ENCODE measurements at regions not wholly inside any gene's neighbourhood (a gene's known extent, or its start where the extent isn't known, plus 50 kb on each side); places are given as distances from the start of the nearest gene placed in this dataset.

DNA sequence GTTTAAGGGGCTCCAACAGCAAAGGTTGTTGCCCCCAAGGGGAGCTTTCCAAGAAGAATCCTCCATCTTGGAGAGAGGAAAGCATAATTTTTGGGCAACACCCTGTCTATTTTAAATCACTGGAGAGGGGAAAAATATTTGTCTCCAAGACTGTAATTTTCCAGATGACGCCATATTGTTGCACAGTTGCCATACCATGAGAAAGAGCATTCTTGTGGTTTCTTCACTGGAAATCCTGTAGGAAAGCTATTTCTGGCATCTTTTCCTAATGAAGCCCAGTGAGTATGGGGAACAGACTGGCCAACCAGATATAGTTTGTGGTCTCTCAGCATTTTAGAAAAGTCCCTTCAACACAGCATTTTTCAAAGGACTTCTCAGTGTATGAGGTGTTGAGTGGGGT lies 88.1 kb upstream of the MANSC4 start:
- DNase-seq (no peak), FAIRE-seq (no peak)
- H3K27ac ChIP-seq (ENCODE audit: low read depth in 2 of 2, low read length in 2 of 2): no peak overlapping the region
- H3K36me3 ChIP-seq (ENCODE audit: control insufficient read depth in 2 of 3, insufficient read depth in 3 of 3, low read length in 3 of 3): no peaks in the 10 kb centered on the region
- H3K27me3 ChIP-seq (ENCODE audit: control insufficient read depth, insufficient read depth, low read length): no peaks in the 10 kb centered on the region
- TF ChIP-seq, protein P1, sequence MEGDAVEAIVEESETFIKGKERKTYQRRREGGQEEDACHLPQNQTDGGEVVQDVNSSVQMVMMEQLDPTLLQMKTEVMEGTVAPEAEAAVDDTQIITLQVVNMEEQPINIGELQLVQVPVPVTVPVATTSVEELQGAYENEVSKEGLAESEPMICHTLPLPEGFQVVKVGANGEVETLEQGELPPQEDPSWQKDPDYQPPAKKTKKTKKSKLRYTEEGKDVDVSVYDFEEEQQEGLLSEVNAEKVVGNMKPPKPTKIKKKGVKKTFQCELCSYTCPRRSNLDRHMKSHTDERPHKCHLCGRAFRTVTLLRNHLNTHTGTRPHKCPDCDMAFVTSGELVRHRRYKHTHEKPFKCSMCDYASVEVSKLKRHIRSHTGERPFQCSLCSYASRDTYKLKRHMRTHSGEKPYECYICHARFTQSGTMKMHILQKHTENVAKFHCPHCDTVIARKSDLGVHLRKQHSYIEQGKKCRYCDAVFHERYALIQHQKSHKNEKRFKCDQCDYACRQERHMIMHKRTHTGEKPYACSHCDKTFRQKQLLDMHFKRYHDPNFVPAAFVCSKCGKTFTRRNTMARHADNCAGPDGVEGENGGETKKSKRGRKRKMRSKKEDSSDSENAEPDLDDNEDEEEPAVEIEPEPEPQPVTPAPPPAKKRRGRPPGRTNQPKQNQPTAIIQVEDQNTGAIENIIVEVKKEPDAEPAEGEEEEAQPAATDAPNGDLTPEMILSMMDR (IDR thresholded peaks at IDR 0.05; ENCODE audit: borderline replicate concordance, extremely low read depth, insufficient read depth): no peak
- H3K4me3 ChIP-seq (ENCODE audit: low read length in 3 of 3): no peak overlapping the region
- intact Hi-C loops (cut with DNase I): no loop called here
- H3K9me3 ChIP-seq (ENCODE audit: control insufficient read depth in 2 of 3, insufficient read depth in 1 of 3, low read length in 3 of 3): no peaks in the 10 kb centered on the region
- H3K9ac ChIP-seq (ENCODE audit: low read length in 3 of 3): no peak overlapping the region
- no peaks in the 10 kb centered on the region for H3K4me1 ChIP-seq (ENCODE audit: control insufficient read depth in 2 of 3, insufficient read depth in 2 of 3, low read depth in 1 of 3, low read length in 3 of 3)

DNA sequence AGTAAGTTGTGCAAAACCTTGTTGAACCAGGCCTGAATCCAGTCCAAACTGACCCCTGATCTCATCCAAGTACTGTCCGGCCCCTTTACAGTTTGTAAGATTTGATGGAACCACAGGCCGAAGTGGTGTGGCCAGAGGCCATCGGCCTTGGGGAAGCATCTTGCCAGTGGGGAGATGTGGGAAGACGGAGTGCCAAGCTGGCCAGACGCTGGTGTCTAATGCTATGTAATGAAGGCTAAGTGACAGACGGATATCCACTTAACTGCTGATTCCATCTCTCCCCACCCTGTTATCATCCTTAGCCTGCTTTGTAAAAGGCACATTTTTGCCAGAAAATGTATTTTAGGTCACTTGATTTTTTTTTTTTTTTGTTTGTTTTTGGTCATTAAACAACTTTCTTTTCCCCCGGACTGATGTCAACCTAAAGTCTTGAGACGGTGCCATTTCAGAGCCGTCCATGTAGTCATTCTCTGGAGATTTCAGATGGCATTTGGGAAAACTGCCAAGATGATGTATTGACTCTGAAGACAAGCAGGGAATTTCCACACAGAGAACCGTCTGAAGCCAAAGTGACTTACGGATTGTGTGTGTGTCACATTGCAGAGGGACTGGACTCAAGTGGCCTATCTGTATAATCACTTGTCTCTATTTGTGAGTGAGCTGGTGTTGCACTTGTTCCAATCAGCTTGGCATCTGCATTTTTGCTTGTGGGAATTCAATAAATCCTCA lies 86.5 kb upstream of the MANSC4 start:
- H3K4me1 ChIP-seq (ENCODE audit: control insufficient read depth in 2 of 3, insufficient read depth in 2 of 3, low read depth in 1 of 3, low read length in 3 of 3): no peaks in the 10 kb centered on the region
- H3K27me3 ChIP-seq (ENCODE audit: control insufficient read depth, insufficient read depth, low read length): no peaks in the 10 kb centered on the region
- FAIRE-seq (no peak), DNase-seq (no peak)
- intact Hi-C loops (cut with DNase I): no loop called here
- no peak overlapping the region for H3K27ac ChIP-seq (ENCODE audit: low read depth in 2 of 2, low read length in 2 of 2)
- H3K36me3 ChIP-seq (ENCODE audit: control insufficient read depth in 2 of 3, insufficient read depth in 3 of 3, low read length in 3 of 3): no peaks in the 10 kb centered on the region
- TF ChIP-seq, protein P1 (IDR thresholded peaks at IDR 0.05; ENCODE audit: borderline replicate concordance, extremely low read depth, insufficient read depth): no peak
- no peak overlapping the region for H3K9ac ChIP-seq (ENCODE audit: low read length in 3 of 3)
- H3K4me3 ChIP-seq (ENCODE audit: low read length in 3 of 3): no peak overlapping the region
- H3K9me3 ChIP-seq (ENCODE audit: control insufficient read depth in 2 of 3, insufficient read depth in 1 of 3, low read length in 3 of 3): no peaks in the 10 kb centered on the region

DNA sequence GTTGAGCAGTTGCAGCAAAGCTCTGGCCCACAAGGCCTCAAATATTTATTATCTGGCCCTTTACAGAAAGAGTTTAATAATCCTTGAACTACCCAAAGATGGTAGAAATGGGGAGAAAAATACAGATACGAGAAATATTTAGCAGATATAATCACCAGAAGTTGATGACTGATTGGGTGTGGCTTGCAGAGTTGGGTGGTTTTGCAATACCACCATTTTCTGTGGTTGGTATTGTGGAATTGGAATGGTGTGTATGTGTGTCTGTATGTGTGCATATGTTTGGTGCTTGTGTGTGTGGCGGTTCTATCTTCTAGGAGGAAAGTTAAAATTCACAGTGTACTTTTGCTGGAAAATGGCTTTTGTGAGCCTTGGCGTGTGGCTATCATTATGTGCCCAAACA lies 85.4 kb upstream of the MANSC4 start:
- DNase-seq (no peak), FAIRE-seq (no peak)
- no peaks in the 10 kb centered on the region for H3K4me1 ChIP-seq (ENCODE audit: control insufficient read depth in 2 of 3, insufficient read depth in 2 of 3, low read depth in 1 of 3, low read length in 3 of 3)
- H3K9me3 ChIP-seq (ENCODE audit: control insufficient read depth in 2 of 3, insufficient read depth in 1 of 3, low read length in 3 of 3): no peaks in the 10 kb centered on the region
- H3K9ac ChIP-seq (ENCODE audit: low read length in 3 of 3): no peak overlapping the region
- intact Hi-C loops (cut with DNase I): no loop called here
- H3K27ac ChIP-seq (ENCODE audit: low read depth in 2 of 2, low read length in 2 of 2): no peak overlapping the region
- no peak overlapping the region for H3K4me3 ChIP-seq (ENCODE audit: low read length in 3 of 3)
- TF ChIP-seq, protein P1 (IDR thresholded peaks at IDR 0.05; ENCODE audit: borderline replicate concordance, extremely low read depth, insufficient read depth): no peak
- no peaks in the 10 kb centered on the region for H3K27me3 ChIP-seq (ENCODE audit: control insufficient read depth, insufficient read depth, low read length)
- no peaks in the 10 kb centered on the region for H3K36me3 ChIP-seq (ENCODE audit: control insufficient read depth in 2 of 3, insufficient read depth in 3 of 3, low read length in 3 of 3)

DNA sequence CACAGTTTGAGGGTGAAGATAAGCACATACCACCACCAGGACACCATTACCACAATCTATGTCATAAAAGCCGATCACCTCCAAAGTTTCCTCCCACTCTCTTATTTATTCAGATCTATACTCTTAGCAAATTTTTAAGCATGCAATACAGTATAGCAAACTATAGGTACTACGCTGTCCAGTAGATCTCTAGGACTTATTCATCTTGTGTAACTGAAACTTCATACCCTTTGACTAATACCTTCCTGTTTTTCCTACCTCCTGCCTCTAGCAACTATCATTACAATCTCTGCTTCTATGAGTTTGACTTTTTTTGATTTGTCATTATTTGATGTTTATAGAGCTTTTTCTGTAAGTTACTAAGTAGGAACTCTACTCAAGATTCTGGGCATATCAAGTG lies 84.5 kb upstream of the MANSC4 start:
- H3K4me3 ChIP-seq (ENCODE audit: low read length in 3 of 3): no peak overlapping the region
- DNase-seq (no peak), FAIRE-seq (no peak)
- TF ChIP-seq, protein P1 (IDR thresholded peaks at IDR 0.05; ENCODE audit: borderline replicate concordance, extremely low read depth, insufficient read depth): no peak
- H3K27me3 ChIP-seq (ENCODE audit: control insufficient read depth, insufficient read depth, low read length): no peaks in the 10 kb centered on the region
- H3K9me3 ChIP-seq (ENCODE audit: control insufficient read depth in 2 of 3, insufficient read depth in 1 of 3, low read length in 3 of 3): no peaks in the 10 kb centered on the region
- H3K4me1 ChIP-seq (ENCODE audit: control insufficient read depth in 2 of 3, insufficient read depth in 2 of 3, low read depth in 1 of 3, low read length in 3 of 3): no peaks in the 10 kb centered on the region
- no peak overlapping the region for H3K9ac ChIP-seq (ENCODE audit: low read length in 3 of 3)
- no peaks in the 10 kb centered on the region for H3K36me3 ChIP-seq (ENCODE audit: control insufficient read depth in 2 of 3, insufficient read depth in 3 of 3, low read length in 3 of 3)
- H3K27ac ChIP-seq (ENCODE audit: low read depth in 2 of 2, low read length in 2 of 2): no peak overlapping the region
- intact Hi-C loops (cut with DNase I): no loop called here
